Dendritic cell treated with granulocyte-macrophage colony-stimulating factor and Interleukin-4, amounts not matched to agents 40 ng/mL and 50 ng/mL, for 4 days (primary cell): ENCODE measurements at regions not wholly inside any gene's neighbourhood (a gene's known extent, or its start where the extent isn't known, plus 50 kb on each side); places are given as distances from the start of the nearest gene placed in this dataset.
"Not testable (repeated sequence)": the region's sequence is repeated elsewhere in the genome, so short reads cannot be mapped to it uniquely, and the experiment has no call there.

Experiments
- H3K27ac Mint-ChIP-seq: one replicate; pipeline ENCODE4 v1.8.0; 2022; ENCODE audit warnings: mild to moderate bottlenecking, mixed read lengths
- H3K27me3 Mint-ChIP-seq: one replicate; pipeline ENCODE4 v1.8.0; 2022; ENCODE audit warnings: mild to moderate bottlenecking, mixed read lengths
- H3K36me3 Mint-ChIP-seq: one replicate; pipeline ENCODE4 v1.8.0; 2022; ENCODE audit warnings: low read depth, mixed read lengths
- H3K4me1 Mint-ChIP-seq: one replicate; pipeline ENCODE4 v1.8.0; 2022; ENCODE audit warnings: low read depth, mixed read lengths
- H3K4me3 Mint-ChIP-seq: one replicate; pipeline ENCODE4 v1.8.0; 2022; ENCODE audit warnings: mild to moderate bottlenecking, moderate library complexity, mixed read lengths
- H3K9me3 Mint-ChIP-seq: one replicate; pipeline ENCODE4 v1.8.0; 2022; ENCODE audit warnings: mixed read lengths
- intact Hi-C: fragments of 100-400 bp; cut with micrococcal nuclease; formaldehyde crosslinking; loops from one replicate; pipeline ENCODE4 v1.15.0; 2022

DNA sequence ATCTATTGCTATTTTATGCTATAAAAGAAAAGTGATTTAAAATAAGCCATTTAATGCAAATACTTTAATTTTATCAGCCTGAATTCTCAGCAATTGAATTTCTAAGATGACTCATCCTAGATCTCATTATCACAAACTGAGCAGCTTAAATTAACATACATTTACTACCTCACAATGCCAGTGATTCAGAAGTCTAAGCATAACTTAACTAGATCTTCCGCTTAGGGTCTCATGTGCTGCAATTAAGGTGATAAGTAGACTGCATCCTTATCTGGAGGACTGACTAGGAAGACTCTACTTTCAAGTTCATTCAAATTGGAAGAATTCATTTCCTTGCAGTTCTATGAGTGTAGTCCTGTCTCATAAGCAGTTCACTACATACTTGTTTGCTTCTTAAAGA, 286.6 kb downstream of the COL11A1 start:
- H3K4me1 Mint-ChIP-seq, result no peaks in the 10 kb centered on the region
- no peaks in the 10 kb centered on the region for H3K36me3 Mint-ChIP-seq
- H3K9me3 Mint-ChIP-seq, result peaks cover 30% of the 10 kb centered on the region
- no peak overlapping the region for H3K4me3 Mint-ChIP-seq
- intact Hi-C loops, result no loop called here
- H3K27ac Mint-ChIP-seq, result no peak overlapping the region
- H3K27me3 Mint-ChIP-seq, result no peaks in the 10 kb centered on the region

DNA sequence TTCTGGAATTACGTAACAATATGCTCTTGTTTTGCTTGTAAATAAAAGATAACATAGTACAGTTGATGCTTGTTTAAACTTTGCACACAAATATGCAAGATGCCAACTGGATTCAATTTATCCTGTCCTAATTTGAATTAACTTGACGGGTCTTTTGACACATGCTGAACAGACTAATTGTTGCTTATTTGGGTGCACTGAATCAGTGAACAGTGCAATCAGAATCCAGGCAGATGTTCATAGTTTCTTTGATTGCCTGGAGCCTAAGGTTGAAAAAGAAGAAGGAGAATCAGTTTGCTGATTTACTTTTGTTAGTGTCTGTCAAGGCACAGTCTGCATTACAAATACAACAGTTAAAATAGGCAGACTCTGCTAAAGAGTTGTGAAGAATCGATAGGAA, 307.9 kb downstream of the COL11A1 start:
- Mint-ChIP-seq H3K27ac (no peak overlapping the region), H3K4me1 (no peaks in the 10 kb centered on the region), H3K27me3 (no peaks in the 10 kb centered on the region), H3K9me3 (no peaks in the 10 kb centered on the region), H3K36me3 (no peaks in the 10 kb centered on the region), H3K4me3 (no peak overlapping the region)
- intact Hi-C loops, result no loop called here

DNA sequence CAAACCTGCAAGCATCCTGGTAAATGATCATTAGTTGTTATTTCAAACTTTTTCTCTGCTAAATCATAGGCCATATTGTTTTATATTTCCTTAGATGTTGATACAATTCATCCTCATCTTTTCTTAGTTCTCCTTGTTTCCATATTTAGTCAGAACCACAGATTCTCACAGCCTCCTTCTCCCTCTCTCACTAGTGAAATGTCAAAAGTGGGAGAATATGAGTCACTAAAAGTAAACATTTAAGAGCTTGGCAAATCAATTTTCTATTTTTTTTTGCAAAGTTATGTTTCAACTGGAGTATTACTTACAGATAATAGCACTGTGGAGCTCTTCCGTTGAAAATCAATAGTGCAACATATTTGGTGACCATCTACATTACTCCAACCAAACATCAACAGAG, 308.8 kb downstream of the COL11A1 start:
- Mint-ChIP-seq H3K4me1 (no peaks in the 10 kb centered on the region), H3K27ac (no peak overlapping the region), H3K36me3 (no peaks in the 10 kb centered on the region), H3K9me3 (no peaks in the 10 kb centered on the region), H3K4me3 (no peak overlapping the region), H3K27me3 (no peaks in the 10 kb centered on the region)
- intact Hi-C loops, result no loop called here

GRCh38 chr1:102798718-102799117, 309.6 kb downstream of the COL11A1 start:
- H3K4me3 Mint-ChIP-seq, result no peak overlapping the region
- no peaks in the 10 kb centered on the region for H3K27me3 Mint-ChIP-seq
- H3K9me3 Mint-ChIP-seq, result no peaks in the 10 kb centered on the region
- intact Hi-C loops, result no loop called here
- no peaks in the 10 kb centered on the region for H3K4me1 Mint-ChIP-seq
- H3K36me3 Mint-ChIP-seq, result no peaks in the 10 kb centered on the region
- H3K27ac Mint-ChIP-seq, result no peak overlapping the region

GRCh38 chr1:102796429-102796828, 311.9 kb downstream of the COL11A1 start:
- no peaks in the 10 kb centered on the region for H3K36me3 Mint-ChIP-seq
- no peaks in the 10 kb centered on the region for H3K9me3 Mint-ChIP-seq
- H3K27me3 Mint-ChIP-seq, result no peaks in the 10 kb centered on the region
- H3K27ac Mint-ChIP-seq, result no peak overlapping the region
- H3K4me3 Mint-ChIP-seq, result no peak overlapping the region
- no peaks in the 10 kb centered on the region for H3K4me1 Mint-ChIP-seq
- intact Hi-C loops, result no loop called here

GRCh38 chr1:102790997-102791396, 317.3 kb downstream of the COL11A1 start:
- H3K9me3 Mint-ChIP-seq, result no peaks in the 10 kb centered on the region
- intact Hi-C loops, result no loop called here
- no peaks in the 10 kb centered on the region for H3K36me3 Mint-ChIP-seq
- no peak overlapping the region for H3K4me3 Mint-ChIP-seq
- H3K4me1 Mint-ChIP-seq, result no peaks in the 10 kb centered on the region
- no peak overlapping the region for H3K27ac Mint-ChIP-seq
- H3K27me3 Mint-ChIP-seq, result no peaks in the 10 kb centered on the region

- intact Hi-C loops, H3K4me3 Mint-ChIP-seq, H3K36me3 Mint-ChIP-seq, H3K4me1 Mint-ChIP-seq, H3K9me3 Mint-ChIP-seq, H3K27me3 Mint-ChIP-seq, H3K27ac Mint-ChIP-seq: not testable (repeated sequence)
Measured at GRCh38 chr1:102789951-102790350, 318.4 kb downstream of the COL11A1 start.

DNA sequence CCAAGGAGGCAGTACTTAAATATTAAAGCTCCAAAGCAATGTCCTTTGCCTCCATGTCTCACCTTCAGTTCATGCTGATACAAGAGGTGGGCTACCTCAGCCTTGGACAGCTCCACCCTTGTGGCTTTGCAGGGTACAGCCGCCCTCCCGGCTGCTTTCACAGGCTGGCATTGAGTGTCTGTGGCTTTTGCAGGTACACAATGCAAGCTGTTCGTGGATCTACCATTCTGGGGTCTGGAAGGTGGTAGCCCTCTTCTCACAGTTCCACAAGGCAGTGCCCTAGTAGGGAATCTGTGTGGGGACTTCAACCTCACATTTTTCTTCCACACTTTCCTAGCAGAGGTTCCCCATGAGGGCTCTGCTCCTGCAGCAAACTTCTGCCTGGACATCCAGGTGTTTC, 324.8 kb downstream of the COL11A1 start:
- Mint-ChIP-seq H3K9me3 (peaks cover 31% of the 10 kb centered on the region), H3K27ac (no peak overlapping the region), H3K36me3 (no peaks in the 10 kb centered on the region), H3K27me3 (no peaks in the 10 kb centered on the region), H3K4me1 (no peaks in the 10 kb centered on the region), H3K4me3 (no peak overlapping the region)
- intact Hi-C loops, result no loop called here

GRCh38 chr1:102782144-102782543, 326.2 kb downstream of the COL11A1 start:
- H3K36me3 Mint-ChIP-seq, result no peaks in the 10 kb centered on the region
- H3K27me3 Mint-ChIP-seq, result no peaks in the 10 kb centered on the region
- no peak overlapping the region for H3K27ac Mint-ChIP-seq
- H3K9me3 Mint-ChIP-seq, result peaks cover 31% of the 10 kb centered on the region
- H3K4me3 Mint-ChIP-seq, result no peak overlapping the region
- no peaks in the 10 kb centered on the region for H3K4me1 Mint-ChIP-seq
- intact Hi-C loops, result no loop called here

GRCh38 chr1:102776071-102776470, 332.3 kb downstream of the COL11A1 start:
- H3K36me3 Mint-ChIP-seq, result no peaks in the 10 kb centered on the region
- H3K4me3 Mint-ChIP-seq, result no peak overlapping the region
- H3K27me3 Mint-ChIP-seq, result no peaks in the 10 kb centered on the region
- no peaks in the 10 kb centered on the region for H3K4me1 Mint-ChIP-seq
- H3K9me3 Mint-ChIP-seq, result no peaks in the 10 kb centered on the region
- intact Hi-C loops, result no loop called here
- no peak overlapping the region for H3K27ac Mint-ChIP-seq

DNA sequence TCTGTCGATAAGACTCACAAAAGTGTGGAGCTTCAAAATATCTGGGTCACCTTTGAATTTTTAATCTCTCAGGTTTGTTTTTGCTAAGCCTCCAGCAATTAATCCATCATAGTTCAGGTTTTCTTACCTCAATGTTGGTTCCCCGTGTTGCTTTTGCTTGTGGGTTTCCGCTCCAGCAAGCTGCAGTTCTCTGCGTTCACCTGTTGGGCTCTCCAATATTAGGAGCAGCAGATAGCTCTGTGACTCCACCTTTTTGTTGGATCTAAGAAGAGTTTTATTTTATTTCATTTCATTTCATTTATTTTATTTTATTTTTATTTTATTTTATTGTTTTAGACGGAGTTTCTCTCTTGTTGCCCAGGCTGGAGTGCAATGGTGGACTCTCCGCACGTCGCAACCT, 335.5 kb downstream of the COL11A1 start:
- H3K4me3 Mint-ChIP-seq, result no peak overlapping the region
- no peaks in the 10 kb centered on the region for H3K36me3 Mint-ChIP-seq
- H3K9me3 Mint-ChIP-seq, result no peaks in the 10 kb centered on the region
- intact Hi-C loops, result no loop called here
- no peaks in the 10 kb centered on the region for H3K27me3 Mint-ChIP-seq
- H3K4me1 Mint-ChIP-seq, result no peaks in the 10 kb centered on the region
- no peak overlapping the region for H3K27ac Mint-ChIP-seq

GRCh38 chr1:102758418-102758817, 349.9 kb downstream of the COL11A1 start:
- no peaks in the 10 kb centered on the region for H3K4me1 Mint-ChIP-seq
- intact Hi-C loops, result no loop called here
- no peak overlapping the region for H3K27ac Mint-ChIP-seq
- no peak overlapping the region for H3K4me3 Mint-ChIP-seq
- H3K36me3 Mint-ChIP-seq, result no peaks in the 10 kb centered on the region
- H3K27me3 Mint-ChIP-seq, result no peaks in the 10 kb centered on the region
- no peaks in the 10 kb centered on the region for H3K9me3 Mint-ChIP-seq

DNA sequence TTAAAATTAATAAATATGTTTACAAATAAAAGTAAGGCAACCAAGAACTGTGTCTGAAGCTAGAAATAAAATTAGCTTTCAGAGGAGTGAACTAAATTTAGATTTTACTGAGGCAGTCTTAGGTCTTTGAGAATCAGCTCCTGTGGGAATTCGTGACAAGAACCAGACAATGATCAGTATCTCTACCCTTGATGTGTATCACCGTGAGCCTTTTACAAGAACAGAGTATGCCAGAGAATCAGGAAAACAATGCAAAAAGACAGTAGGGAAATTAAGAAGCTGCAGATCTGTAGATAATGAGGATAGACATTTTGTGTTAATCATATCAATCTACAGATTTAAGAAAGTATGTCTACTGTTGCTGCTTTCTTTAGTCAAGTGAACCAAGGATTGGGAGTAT, 351.0 kb downstream of the COL11A1 start:
- Mint-ChIP-seq H3K27me3 (no peaks in the 10 kb centered on the region), H3K36me3 (no peaks in the 10 kb centered on the region), H3K4me3 (no peak overlapping the region), H3K27ac (no peak overlapping the region), H3K9me3 (no peaks in the 10 kb centered on the region), H3K4me1 (no peaks in the 10 kb centered on the region)
- intact Hi-C loops, result no loop called here

DNA sequence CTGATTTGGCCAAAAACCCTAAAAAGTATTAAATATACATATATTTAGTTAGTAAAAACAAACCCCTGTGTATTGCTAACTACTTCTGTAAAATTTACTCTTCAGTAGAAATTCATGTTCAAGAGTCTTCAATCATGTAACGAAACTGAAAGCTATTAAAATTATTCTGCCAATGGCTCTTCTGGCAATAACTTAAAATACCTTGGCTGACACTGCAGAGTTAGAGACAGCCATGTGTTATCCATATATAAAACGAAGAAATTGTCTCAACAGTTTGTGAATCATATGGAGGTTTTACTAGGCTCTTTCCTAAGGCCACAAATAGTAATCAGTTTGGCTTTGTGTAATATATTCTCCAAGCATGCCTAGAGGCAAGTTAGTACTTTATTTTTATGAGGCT, 357.2 kb downstream of the COL11A1 start:
- H3K9me3 Mint-ChIP-seq, result peaks cover 16% of the 10 kb centered on the region
- no peaks in the 10 kb centered on the region for H3K27me3 Mint-ChIP-seq
- intact Hi-C loops, result no loop called here
- no peak overlapping the region for H3K4me3 Mint-ChIP-seq
- no peak overlapping the region for H3K27ac Mint-ChIP-seq
- H3K4me1 Mint-ChIP-seq, result no peaks in the 10 kb centered on the region
- H3K36me3 Mint-ChIP-seq, result no peaks in the 10 kb centered on the region

DNA sequence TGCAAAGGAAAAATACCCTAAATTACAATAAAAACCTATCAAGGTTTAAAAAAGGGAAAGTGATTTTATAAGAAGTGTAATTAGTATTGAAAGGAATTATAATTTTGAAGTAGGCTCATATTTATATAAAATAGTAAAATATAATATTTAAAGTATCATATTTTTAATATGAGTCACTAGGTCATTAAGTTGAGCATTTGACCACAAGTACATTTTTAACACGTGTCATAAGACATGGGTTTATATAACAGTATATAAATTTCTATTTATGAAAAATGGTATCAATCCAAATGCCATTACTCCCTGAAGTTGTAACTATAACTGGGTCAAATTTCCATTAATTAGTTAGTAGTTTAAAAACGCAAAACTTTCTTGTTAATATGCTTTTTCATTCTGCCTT, 365.9 kb downstream of the COL11A1 start:
- intact Hi-C loops, result no loop called here
- Mint-ChIP-seq H3K27me3 (no peaks in the 10 kb centered on the region), H3K36me3 (no peaks in the 10 kb centered on the region), H3K27ac (no peak overlapping the region), H3K4me3 (no peak overlapping the region), H3K9me3 (peaks cover 12% of the 10 kb centered on the region), H3K4me1 (no peaks in the 10 kb centered on the region)
